Hematopoietic multipotent progenitor cell treated with erythropoietin and hydrocortisone succinate and interleukin-3 and kit ligand, for 4 days (in vitro differentiated cells): ENCODE measurements at regions not wholly inside any gene's neighbourhood (a gene's known extent, or its start where the extent isn't known, plus 50 kb on each side); places are given as distances from the start of the nearest gene placed in this dataset.
A peak's percentile ranks its signal among the peaks of the same experiment; 100 is the strongest.
"Not testable (repeated sequence)": the region's sequence is repeated elsewhere in the genome, so short reads cannot be mapped to it uniquely, and the experiment has no call there.

Experiments
- DNase-seq: peaks from one replicate; pipeline ENCODE4 v3.0.0-alpha.2; 2015

DNA sequence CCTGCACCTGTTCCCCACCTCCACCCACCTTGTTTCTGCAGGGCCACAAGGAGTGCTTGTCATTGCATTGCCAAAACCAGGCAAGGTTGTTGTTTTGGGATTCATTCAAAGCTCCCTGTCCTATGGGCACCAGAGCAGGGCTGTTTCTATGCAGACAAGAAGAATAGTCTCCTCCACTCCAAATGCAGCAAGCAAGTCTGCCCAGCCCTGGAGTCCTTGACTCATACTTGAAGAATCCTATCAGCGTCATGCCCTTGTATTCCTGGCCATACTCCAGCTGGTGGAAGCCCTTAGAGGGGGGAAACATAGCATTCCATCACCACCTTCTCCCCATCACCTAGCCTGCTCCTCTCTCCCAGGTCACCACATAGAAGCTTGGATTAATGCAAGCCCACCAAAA lies 145.3 kb upstream of the ECI2 start:
- no peak for DNase-seq

DNA sequence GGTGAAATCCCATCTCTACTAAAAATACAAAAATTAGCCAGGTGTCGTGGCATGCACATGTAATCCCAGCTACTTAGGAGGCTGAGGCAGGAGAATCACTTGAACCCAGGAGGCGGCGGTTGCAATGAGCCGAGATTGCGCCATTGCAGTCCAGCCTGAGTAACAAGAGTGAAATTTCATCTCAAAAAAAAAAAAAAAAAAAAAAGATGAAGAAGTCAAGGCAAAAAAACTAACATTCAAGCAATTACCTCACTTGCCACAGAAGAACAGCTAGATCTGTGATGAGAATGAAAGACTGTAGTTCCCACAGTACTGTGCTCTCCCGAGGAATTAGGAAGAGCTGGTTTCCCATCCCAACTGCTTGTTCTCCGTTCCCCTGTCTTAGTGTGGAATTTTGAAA lies 144.7 kb upstream of the ECI2 start:
- no peak for DNase-seq

DNA sequence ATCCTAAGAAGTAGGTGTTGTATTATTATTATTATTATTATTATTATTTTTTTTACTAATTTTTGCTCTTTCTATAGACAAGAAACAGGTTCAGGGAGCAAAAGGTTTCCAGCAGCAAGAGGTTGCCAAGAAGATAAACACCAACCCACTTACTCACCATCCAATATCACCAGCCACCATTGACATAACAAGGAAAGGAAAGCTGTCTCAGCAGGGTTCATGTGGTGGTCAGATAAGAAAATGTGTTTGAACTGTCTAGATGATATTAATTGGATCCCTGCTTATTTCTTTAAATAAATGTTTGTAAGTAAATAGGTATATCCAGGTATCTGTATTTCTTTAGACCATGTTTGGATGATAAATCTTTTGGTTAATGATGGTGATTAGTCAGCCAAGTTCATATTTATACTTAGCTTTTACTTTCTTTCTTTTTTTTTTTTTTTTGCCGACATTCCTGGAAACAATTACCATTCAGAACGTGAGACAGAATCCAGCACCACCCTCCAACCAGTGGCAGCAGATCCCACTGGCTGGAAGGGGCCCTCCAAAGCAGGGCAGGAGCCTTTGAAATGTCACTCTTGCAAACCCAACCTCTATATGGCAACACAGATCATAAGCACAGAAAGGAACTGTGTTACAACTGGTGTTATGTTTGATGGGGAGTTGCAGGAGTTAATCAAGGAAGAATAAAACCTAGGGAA lies 139.2 kb upstream of the ECI2 start:
- DNase-seq: peak; percentile 67

DNA sequence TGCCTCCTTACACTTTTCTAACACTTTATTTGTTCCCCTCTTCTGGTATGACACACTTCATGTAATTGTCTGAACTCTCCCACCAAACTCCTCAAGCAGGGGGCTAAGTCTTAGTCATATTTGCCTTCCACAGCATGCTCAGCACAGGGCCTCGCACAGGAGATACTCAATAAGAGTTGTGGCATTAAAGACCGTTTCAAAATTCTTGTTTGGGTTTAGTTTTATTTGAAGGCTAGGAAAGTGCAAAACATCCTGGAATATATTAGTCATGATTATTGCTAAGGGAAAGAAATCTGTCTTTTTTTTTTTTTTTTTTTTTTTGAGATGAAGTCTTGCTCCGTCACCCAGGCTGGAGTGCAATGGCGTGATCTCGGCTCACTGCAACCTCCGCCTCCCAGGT lies 137.6 kb upstream of the ECI2 start:
- DNase-seq: no peak

DNA sequence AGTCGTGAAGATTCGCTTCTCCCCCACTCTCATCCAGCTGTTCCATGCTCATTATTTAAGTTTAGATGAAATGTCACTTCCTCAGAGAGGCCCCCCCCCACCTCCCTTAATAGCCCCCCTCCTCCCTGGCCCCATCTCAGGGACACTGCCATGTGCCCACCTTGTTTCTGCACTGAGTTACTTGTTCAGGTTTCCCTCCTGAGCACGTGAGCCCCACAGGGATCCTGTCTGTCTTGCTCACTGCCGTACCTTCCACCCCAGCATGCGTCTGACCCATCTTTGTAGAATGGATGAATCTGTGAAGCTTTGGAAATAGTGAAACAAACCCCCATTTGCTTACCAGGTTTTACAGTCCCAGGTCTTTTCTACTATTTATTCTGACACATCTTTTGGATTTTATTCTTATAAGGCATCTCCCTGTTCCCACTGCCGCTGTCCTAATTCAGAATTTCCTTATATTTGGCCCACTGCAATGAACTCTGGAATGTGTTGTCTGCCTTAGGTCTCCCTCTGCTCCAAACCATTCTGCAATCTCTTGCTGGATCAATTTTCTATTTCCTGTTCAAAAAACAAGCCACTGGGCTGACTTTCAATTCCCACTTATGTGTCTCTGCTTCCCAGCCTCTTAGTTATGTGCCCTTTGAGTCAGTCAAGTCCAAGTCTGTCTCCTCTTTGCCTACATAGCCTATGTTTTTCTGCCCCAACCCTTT lies 136.5 kb upstream of the ECI2 start:
- no peak for DNase-seq

DNA sequence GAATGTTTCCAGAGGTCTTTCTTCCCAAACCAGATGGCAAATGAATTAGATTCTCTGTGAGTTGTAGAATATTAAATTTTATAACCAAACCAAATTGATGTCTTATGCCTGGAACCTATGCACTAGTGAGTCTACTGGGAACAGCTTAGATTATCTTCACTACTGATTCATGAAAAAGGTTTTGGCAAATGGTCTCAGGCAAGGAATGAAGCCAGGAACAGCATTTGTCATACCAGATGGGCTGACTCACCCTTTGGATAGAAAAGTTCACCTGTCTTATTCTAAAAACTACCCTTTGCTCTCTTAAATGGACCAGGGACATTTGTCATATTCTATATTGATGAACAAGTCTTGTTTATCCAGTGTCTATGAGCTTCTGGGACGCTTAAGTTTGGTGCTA lies 135.4 kb upstream of the ECI2 start:
- no peak for DNase-seq

DNA sequence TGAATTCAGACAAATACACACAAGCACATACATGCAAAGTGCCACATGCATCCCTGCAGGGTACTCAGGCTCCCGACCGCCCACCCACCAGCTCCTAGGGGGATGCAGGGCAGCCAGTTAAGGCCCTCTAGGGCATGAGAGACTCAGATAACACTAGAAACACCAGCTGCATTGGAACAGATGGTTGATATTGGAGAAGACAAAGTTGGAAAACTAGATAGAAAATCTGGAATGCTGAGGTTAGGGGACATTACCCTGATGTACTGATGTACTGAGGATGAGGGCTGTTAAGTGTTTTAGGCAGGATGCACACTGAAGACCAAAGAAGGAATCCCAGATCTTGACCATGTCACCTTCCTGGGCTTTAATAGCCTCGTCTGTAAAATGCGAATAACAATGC lies 134.6 kb upstream of the ECI2 start:
- no peak for DNase-seq

DNA sequence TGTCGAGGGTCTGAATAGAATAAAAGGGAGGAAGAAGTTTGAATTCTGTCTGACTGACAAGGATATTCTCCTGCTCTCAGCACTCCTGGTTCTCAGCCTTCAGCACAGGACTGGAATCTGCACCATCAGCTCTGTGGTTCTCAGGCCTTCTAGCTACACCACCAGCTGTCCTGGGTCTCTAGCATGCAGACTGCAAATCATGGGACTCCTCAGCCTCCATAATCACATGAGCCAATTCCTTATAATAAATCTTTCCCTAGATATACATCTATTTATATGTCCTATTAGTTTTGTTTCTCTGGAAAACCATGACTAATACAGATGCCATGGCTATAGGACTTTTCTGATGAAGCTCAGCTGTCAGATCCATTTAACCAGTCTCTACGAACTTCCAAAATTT lies 132.8 kb upstream of the ECI2 start:
- DNase-seq: no peak

DNA sequence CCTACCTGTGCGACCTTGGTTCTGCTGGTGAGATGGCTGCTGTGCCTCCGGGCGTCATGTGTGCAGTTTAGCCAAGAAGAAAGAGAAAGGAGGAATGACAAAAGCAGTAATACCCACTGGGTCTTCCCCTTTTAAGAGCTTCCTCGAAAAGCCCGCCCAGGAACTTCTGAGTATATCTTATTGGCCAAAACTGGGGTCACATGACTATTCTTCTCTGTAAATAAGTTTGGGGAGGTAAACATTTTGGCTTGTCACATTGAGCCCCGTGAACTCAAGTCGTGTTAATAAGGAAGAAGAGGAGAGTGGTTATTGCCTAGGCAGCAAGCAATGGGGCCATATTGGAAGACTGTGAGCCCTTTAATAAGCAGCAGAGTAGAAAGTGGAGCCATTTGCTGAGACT lies 130.4 kb upstream of the ECI2 start:
- DNase-seq: no peak

DNA sequence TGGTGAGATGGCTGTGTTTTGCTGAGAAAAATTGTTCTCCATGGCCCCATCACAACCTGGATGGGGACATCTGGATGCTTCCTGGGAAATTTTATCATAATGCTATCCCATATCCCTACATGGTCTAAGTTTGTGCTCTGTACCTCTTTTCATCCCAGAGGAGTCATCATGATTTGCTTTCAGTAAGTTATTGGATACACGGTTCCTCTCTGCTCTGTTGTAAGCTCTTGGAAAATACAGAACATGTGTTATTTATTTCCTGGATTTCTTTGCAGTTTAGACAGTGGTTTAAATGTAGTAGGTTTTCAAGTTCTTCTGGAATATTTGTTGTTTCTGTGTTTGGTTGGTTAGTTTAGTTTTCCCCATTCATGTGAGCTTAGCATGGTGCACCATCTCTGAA lies 129.2 kb upstream of the ECI2 start:
- DNase-seq: no peak

DNA sequence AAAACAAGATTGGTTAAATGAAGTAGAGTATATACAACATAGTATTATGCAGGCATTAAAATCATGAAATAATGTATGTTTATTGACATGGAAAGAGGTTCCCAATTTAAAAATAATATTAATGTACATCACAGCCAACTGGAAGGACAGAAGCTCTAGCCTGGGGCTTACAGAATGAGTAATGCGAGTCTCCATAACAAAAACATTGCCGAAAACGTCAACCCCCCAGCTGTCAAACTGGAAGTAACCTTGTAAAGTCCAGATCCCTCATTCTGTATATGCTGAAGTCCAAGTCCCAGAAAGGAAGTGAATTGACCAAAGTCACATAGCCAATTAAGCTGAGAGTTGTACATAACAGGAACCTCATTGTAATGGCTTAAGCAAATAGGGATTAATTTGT lies 128.7 kb upstream of the ECI2 start:
- DNase-seq: no peak

DNA sequence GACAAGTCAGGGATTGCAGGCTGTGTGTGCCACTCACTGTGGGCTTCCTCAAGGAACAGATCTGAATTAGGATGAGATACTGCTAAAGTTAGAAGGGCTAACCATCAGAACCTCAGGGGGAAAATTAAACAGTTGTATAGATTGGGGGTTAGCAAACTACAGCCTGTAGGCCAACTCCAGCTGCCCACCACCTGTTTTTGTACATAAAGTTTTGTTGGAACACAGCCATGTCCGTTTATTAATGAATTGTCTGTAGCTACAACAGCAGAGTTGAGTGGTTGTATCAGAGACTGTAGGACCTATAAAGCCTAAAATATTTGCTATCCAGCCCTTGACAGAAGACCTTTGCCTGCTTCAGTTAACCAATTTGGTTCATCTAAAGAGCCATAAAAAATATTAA lies 127.2 kb upstream of the ECI2 start:
- no peak for DNase-seq

DNA sequence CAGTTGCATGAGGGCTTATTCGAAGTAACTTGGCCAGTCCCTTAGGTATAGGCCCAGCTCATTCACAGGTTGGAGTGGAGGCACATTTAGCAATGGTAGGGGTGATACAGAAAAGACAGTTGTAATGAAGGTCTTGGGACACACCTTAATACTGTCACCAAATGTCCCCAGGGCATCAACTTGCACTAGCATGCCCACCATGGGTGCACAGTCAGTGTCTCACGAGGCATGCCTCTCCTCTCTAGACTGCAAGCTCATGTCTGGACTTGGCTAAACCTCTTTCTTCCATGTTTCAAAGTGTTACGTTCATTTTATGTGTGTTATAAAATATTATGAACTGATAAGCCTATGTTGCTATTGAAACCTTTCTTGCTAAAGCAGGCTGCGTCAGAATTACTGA lies 124.0 kb upstream of the ECI2 start:
- no peak for DNase-seq

DNA sequence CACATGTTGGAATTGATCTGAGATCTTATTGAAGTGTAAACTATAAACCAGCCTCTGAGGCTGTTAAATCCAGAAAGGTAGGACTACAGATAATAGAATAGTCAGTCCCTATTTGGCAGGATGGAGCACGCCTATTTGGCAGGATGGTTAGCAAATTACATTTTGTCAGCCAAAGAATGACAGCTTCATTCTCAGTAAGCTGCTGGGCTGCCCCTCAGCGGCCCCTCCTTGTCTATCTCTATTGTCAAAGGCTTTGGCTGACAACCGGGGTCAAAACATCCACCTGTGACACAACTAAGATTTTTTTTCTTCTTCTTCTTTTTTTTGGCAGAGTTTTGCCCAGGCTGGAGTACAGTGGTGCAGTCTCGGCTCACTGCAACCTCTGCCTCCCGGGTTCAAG lies 123.4 kb upstream of the ECI2 start:
- no peak for DNase-seq

DNA sequence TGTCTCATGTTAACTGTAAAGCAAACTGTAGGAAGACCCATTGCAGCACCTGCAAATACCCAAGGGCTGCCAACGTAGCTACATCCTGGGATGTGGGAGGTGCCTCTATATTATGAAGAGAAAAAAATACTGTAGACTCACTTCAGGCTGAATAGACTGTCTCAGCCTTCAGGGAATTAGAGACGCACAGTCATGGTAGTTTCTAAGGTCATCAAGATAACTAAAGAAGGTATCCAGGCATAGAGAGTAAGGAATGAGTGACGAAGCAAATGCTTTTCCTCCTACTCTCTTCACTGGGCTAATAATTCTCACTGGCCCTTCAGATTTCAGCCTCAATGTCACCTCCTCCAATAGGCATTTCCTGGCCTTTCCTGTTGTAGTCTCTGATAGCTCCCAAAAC lies 121.6 kb upstream of the ECI2 start:
- DNase-seq: no peak

DNA sequence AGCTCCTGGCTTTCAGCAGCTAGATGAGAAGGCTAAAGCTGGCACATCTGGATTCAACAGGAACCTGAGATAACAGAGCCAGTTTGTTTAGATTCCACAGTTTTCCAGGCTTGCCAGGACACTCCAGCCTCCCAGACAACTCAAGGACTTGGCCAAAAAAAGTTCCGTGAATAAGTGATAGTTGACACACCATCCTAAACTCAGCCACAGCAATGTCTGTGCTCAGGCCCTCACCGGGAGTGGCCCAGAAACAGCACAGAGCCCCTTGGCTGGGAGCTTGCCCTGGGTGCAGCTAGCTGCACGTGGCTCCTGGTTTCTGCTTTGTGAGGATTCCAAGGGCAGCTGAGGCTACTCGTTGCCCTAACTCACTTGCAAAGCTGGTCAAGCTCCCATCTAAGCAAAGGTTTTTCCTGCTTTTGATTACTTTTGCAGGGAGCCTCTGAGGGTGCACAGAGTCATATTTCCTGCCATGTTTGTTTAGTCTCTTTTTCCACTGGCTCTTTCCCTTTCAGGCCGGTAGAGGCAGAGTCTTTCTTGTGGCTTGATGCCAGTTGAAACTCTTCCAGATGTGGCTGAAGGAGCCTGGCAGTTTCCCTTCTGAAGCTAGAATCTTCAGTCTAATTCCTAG lies 118.3 kb upstream of the ECI2 start:
- DNase-seq: peak; percentile 25

DNA sequence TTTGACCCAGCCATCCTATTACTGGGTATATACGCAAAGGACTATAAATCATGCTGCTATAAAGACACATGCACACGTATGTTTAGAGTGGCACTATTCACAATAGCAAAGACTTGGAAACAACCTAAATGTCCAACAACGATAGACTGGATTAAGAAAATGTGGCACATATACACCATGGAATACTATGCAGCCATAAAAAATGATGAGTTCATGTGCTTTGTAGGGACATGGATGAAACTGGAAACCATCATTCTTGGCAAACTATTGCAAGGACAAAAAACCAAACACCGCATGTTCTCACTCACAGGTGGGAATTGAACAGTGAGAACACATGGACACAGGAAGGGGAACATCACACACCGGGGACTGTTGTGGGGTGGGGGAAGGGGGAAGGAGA lies 117.1 kb upstream of the ECI2 start:
- DNase-seq: not testable (repeated sequence)

DNA sequence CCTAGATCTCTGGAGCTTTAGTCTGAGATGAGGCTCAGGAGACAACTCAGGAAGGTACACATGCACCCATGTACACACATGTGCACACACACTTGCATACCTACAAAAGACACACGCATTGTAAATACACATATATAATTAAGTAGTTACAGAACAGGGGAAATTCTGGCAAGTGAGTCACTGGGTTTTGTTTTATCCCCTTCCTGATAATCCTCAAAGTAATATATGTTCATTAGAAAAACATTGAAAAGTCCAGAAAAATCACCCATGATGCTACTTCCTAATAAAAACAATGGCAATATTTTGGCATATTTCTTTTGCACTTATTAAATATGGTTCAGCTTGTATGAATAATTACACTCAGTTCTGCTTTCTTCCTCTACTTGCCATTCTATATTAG lies 115.3 kb upstream of the ECI2 start:
- no peak for DNase-seq

DNA sequence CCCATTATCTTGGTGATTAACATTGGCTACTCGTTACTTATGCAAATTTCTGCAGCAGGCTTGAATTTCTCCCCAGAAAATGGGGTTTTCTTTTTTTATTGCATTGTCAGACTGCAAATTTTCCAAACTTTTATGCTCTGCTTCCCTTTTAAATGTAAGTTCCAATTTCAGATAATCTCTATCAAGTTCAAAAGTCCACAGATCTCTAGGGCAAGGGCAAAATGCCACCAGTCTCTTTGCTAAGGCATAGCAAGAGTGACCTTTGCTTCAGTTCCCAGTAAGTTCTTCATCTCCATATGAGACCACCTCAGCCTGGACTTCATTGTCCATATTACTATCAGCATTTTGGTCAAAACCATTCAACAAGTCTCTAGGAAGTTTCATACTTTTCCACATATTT lies 108.5 kb upstream of the ECI2 start:
- not testable (repeated sequence) for DNase-seq

DNA sequence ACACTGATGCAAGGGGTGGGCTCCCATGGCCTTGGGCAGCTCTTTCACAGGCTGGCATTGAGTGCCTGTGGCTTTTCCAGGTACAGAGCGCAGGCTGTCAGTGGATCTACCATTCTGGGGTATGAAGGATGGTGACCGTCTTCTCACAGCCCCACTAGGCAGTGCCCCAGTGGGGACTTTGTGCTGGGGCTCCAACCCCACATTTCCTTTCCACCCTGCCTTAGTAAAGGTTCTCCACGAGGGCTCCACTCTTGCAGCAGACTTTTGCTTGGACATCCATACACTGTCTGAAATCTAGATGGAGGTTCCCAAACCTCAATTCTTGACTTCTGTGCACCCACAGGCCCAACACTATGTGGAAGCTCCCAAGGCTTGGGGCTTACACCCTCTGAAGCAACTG lies 107.9 kb upstream of the ECI2 start:
- DNase-seq: no peak

DNA sequence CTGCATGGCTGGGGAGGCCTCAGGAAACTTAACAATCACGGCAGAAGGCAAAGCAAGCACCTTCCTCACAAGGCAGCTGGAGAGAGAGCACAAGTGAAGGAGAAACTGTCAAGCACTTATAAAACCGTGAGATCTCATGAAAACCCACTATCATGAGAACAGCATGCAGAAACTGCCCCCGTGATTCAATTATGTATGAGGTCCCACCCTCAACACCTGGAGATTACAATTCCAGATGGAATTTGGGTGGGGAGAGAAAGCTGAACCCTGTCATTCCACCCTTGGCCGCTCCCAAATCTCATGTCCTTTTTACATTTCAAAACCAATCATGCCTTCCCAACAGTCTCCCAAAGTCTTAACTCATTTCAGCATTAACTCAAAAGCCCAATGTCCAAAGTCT lies 107.2 kb upstream of the ECI2 start:
- no peak for DNase-seq

DNA sequence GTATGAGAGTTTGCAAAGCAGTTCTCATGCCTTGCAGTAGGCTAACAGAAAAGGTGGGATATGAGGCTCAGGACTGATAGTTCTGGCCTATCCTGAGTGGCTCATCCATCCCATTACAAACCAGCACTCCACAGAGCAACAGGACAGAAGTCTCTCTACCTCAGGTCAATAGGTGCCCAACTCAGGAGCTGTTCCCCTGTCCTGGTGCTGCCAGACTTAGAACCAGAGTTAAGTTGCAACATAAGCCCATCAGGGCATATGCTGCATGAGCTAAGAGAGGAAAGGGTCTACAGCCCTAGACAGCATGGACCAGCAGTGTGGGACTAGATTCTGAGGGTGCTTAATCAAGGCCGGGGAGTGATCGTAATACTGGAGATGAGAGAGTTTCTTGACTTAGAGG lies 104.8 kb upstream of the ECI2 start:
- DNase-seq: no peak

DNA sequence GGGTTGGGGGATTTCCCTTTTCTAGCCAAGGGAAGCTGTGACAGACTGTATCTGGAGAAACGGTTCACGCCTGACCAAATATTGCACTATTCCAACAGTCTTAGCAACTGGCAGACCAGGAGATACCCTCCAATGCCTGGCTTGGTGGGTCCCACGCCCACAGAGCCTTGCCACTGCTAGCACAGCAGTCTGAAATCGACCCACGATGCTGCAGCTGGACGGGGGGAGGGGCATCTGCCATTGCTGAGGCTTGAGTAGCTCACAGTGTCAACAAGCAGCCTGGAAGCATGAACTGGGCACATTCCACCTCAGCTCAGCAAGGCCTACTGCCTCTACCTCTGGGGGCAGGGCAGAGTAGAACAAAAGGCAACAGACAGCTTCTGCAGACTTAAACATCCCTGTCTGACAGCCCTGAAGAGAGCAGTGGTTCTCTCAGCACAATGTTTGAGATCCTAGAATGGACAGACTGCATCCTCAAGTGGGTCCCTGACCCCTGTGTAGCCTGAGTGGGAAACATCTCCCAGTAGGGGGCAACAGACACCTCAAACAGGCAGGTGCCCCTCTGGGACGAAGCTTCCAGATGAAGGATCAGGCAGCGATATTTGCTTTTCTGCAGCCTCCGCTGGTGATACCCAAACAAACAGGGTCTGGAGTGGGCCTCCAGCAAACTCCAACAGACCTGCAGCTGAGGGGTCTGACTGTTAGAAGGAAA lies 89.9 kb upstream of the ECI2 start:
- no peak for DNase-seq
